ENCODE measurements at regions not wholly inside any gene's neighbourhood (a gene's known extent, or its start where the extent isn't known, plus 50 kb on each side); places are given as distances from the start of the nearest gene placed in this dataset.

DNA sequence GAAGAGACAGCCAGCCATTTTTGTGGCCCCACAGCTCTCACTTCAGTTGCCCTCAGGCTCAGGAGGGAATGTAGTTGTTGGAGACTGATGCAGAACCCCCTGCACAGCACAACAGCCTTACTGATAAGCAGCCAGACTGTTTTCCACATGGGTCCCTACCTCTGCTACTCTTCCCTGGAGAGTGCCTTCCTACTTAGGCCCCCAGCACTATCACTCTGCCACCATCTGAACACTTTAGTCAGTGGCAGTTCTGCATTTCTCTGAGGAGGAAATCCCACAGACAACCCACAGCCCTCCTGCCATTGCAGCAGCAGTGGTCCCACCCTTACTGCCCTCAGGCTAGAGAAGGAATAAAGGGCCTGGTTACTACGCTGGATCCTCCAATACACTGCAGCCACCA lies 61.8 kb upstream of the PTPRD start:
- TF ChIP-seq POLR2A (IDR thresholded peaks at IDR 0.05; ENCODE audit: low read length) (no peak), GATA1 (IDR thresholded peaks at IDR 0.05; ENCODE audit: low read depth, low read length) (no peak)

DNA sequence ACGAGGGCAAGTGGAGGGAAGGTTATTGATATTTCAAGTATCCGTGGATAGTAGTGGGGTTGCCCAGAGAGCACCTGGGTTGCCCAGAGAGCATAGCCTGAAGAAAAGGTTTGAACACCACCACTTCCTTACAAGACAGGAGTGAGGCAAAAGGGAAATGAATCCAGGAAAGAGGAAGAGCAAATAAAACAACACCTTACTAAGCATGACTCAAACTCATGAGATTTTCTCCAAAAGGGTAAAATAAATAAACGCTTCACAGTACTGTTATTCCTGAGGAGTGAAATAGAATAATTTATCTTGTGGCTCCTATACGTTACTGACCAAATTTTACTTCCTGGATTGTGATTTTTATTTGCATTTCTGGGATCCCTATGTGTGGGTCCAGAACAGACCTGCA lies 65.2 kb upstream of the PTPRD start:
- DNase-seq, result no peak
- no peak for TF ChIP-seq POLR2A (IDR thresholded peaks at IDR 0.05; ENCODE audit: low read length)
- no peak for TF ChIP-seq GATA1 (IDR thresholded peaks at IDR 0.05; ENCODE audit: low read depth, low read length)

More for the DNA sequence above, 61.8 kb upstream of the PTPRD start:
- no peak for DNase-seq

DNA sequence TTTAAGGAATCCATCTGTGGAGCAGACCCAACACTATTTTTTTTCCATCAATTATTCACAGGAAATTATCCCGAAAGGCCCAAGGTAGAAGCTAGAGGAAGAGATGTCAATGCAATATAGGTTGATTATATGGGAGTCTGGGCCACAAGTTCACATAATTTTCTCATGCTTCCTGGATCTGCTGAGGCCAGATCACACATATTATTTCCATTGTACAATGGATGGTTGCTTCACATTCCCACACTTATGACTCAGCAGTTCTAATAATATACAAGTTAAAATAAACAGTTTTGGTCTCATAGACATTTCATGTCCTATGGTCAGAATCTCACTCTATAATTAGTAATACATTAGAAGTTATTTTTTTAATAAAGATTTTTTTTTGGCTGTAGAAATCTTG lies 66.0 kb upstream of the PTPRD start:
- DNase-seq, result no peak
- TF ChIP-seq POLR2A (IDR thresholded peaks at IDR 0.05; ENCODE audit: low read length) (no peak), GATA1 (IDR thresholded peaks at IDR 0.05; ENCODE audit: low read depth, low read length) (no peak)

DNA sequence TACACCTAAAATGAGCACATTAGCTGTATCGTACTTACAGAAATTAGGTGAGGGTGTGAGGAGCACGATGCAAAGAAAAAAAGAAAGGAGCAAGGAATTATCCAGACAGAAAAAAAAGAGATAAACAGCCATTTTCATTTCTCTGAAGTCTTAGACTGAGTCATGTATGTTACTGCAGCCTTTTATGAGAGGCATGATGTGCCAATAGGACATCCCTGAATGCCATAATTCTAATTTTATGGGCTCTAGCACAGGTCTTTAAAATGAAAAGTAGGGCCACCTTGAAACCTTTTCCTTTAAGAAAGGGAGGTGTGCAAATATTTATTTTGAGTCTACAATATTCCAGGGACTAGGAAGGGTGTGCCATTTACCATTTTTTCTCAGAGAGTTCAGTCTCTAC lies 74.1 kb upstream of the PTPRD start:
- no peak for DNase-seq
- TF ChIP-seq GATA1 (IDR thresholded peaks at IDR 0.05; ENCODE audit: low read depth, low read length) (no peak), POLR2A (IDR thresholded peaks at IDR 0.05; ENCODE audit: low read length) (no peak)

DNA sequence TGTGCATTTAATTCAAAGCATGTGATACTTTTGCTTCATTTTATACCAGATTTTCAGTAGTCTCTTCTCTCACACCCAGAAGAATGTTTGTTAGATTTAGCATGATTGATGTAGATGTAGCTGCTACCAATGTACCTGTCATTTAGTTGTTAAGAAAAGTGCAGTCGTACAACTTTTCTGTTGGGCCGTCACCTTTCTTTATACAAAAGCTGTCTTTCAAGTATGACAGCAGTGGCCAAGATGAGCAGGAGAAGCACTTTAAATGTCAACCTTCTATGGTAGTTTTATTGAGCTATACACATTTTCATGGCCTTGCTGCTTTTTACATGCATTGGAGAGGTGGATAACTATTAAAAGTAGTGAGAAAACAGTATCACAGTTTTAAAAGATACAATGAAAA lies 77.7 kb upstream of the PTPRD start:
- no peak for DNase-seq
- no peak for TF ChIP-seq GATA1 (IDR thresholded peaks at IDR 0.05; ENCODE audit: low read depth, low read length)
- no peak for TF ChIP-seq POLR2A (IDR thresholded peaks at IDR 0.05; ENCODE audit: low read length)

DNA sequence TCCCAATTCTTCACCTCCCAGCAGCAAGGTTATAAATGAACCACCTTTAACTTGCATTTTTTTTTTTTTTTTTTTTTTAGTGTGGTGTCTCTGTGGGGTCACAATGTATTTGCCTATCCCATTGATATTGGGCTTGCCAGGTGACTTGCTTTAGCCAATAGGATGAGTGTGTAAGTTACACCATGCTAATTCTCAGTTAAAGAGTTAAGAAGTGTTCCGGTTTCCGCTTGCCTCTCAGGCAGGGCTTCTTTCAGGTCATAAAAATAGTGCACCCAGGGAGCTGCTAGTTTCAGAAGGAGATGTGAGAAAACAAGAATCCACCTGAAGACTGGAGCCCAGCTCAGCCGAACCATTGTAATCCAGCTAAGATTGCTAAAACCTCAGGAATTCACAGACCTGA lies 84.2 kb upstream of the PTPRD start:
- no peak for TF ChIP-seq GATA1 (IDR thresholded peaks at IDR 0.05; ENCODE audit: low read depth, low read length)
- TF ChIP-seq POLR2A (IDR thresholded peaks at IDR 0.05; ENCODE audit: low read length), result no peak
- no peak for DNase-seq

DNA sequence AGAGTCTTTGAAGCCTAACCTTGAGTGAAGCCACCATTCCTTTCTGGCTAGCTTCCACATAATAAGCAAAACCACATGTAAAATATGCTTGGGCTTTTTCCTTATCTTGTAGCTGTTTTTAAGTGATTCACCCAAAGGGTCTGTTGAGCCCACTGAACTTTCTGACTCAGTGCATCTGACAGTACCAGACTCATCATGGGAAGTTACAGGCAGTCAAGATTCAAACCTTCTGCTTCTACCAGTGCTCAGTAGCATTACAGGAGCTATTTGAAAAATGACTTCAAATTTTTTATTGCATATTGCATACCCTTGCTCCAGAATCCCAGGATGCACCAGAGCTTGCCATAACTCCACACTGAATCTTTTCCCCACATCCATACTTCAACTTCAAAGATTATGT lies 87.5 kb upstream of the PTPRD start:
- TF ChIP-seq POLR2A (IDR thresholded peaks at IDR 0.05; ENCODE audit: low read length) (no peak), GATA1 (IDR thresholded peaks at IDR 0.05; ENCODE audit: low read depth, low read length) (no peak)
- no peak for DNase-seq

DNA sequence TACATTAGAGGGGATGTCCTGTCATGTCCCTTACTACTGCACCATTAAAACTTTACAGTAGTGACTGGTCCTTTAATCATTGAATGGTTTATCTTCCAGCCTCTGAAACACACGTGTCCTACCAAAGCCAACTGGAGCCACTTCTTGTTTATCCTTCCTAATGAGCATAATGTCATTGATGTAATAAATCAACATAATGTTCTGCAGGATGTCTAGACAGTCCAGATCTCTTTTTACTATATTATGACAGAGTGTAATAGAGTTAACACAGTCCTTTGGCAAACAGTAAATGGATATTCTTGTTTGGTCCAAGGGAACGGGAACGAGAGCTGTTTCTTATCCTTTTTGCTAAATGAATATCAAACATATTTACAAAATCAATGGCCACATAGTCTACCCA lies 88.1 kb upstream of the PTPRD start:
- no peak for DNase-seq
- no peak for TF ChIP-seq GATA1 (IDR thresholded peaks at IDR 0.05; ENCODE audit: low read depth, low read length)

DNA sequence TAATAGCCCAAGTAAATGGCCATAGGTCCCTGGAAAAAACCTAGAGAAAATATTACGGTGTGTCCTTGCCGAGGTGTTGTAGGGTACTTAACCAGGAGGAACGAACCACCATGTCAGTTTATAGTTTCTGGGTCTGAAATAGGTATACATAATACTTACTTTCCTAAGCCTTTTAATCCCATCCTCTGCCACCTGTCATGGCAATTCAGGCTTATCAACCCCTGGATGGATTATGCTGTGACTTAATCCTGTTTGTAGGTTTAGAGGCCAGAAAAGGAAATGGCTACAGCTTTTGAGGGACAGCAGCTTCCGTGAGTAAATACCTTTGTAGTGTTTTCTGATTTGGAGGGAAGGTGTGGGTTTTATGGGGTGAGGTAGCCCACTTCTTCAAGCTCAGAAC lies 89.1 kb upstream of the PTPRD start:
- no peak for DNase-seq
- TF ChIP-seq GATA1 (IDR thresholded peaks at IDR 0.05; ENCODE audit: low read depth, low read length), result no peak
- no peak for TF ChIP-seq POLR2A (IDR thresholded peaks at IDR 0.05; ENCODE audit: low read length)

DNA sequence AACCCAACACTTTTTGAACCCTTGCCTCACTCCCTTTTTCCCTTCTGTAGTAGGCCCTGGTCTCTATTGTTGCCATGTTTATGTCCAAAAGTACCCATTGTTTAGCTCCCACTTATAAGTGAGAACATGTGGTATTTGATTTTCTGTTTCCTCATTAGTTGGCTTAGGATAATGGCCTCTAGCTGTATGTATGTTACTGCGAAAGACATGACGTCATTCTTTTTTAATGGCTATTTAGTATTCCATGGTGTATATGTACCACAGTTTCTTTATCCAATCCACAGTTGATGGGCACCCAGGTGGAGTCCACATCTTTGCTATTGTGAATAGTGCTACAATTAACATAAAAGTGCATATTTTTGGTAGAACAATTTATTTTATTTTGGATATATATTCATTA lies 90.3 kb upstream of the PTPRD start:
- DNase-seq, result no peak
- TF ChIP-seq POLR2A (IDR thresholded peaks at IDR 0.05; ENCODE audit: low read length) (no peak), GATA1 (IDR thresholded peaks at IDR 0.05; ENCODE audit: low read depth, low read length) (no peak)

DNA sequence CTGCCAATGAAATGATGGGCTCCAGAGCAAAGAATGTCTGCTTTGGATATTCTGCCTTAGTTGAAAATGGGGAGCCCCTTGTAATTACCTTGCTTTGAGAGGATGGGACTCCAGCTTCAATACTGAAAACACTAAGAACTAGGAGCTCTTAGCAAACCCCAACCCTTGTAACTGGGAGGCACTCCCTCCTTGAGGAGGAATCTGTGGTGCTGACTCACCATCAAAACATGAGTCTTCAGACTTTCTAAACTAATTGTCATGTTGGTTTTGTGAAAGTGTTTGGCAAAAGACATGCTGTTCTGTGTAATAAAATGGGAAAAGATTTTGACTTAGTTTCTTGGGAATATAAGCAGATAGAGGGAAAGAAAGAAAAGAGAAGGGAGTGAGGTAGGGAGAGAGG lies 91.9 kb upstream of the PTPRD start:
- DNase-seq, result no peak
- TF ChIP-seq POLR2A (IDR thresholded peaks at IDR 0.05; ENCODE audit: low read length) (no peak), GATA1 (IDR thresholded peaks at IDR 0.05; ENCODE audit: low read depth, low read length) (no peak)

DNA sequence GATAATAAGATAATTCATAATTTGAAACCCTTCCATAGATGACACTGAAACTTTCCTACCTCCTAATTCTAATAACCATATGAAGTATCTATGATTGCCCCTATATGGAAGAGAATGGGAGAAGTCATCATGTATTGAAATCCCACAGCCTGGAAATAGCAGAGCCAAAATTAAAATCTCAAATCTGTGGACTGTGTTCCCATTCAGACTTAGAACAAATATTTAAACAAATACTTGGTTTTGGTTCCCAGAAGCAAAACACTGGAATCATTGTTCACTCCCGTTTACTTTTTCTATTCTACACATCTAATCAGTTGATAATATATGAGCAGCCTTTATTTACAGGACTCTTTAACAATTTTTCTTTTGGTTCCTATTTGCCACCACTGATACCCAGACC lies 92.6 kb upstream of the PTPRD start:
- DNase-seq, result no peak
- TF ChIP-seq POLR2A (IDR thresholded peaks at IDR 0.05; ENCODE audit: low read length), result no peak
- TF ChIP-seq GATA1 (IDR thresholded peaks at IDR 0.05; ENCODE audit: low read depth, low read length), result no peak

DNA sequence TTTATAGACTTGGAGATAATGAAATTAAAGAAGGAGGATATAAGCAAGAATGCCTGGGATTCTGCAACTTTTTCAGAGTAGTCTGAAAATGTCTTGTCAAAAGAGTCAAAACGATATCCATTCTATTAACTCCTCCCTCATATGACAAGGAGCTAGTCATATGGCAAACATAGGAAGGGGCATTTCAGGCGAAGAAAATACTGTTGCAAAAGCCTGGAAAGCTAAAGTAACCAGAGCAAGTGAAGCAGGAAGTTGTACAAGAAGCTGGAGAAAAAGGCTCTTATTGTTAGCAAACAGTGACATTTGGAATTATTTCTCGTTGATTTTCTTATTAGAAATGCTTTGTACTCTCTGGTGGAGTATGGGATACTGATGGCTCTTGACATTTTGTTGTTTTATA lies 94.0 kb upstream of the PTPRD start:
- DNase-seq, result no peak
- TF ChIP-seq GATA1 (IDR thresholded peaks at IDR 0.05; ENCODE audit: low read depth, low read length), result no peak

DNA sequence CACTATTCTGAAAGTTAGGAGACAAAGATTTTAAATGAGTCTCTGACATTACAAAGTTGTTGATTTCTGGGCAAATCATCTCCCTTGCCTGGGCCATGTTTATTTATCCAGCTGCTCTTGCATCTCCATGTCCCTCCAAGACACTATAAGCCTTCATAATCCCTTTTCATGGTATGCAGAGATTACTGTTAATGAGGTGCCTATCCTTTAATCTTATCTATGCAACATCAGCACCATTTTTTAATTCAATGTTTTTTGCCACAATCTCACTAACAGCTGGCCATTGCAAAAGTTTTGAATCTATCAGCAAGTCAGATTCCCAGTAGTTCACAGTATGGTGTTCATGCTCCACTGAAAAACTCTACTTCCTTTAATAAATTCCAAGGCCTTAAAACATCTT lies 108.5 kb upstream of the PTPRD start:
- TF ChIP-seq POLR2A (IDR thresholded peaks at IDR 0.05; ENCODE audit: low read length) (no peak), GATA1 (IDR thresholded peaks at IDR 0.05; ENCODE audit: low read depth, low read length) (no peak)
- no peak for DNase-seq

DNA sequence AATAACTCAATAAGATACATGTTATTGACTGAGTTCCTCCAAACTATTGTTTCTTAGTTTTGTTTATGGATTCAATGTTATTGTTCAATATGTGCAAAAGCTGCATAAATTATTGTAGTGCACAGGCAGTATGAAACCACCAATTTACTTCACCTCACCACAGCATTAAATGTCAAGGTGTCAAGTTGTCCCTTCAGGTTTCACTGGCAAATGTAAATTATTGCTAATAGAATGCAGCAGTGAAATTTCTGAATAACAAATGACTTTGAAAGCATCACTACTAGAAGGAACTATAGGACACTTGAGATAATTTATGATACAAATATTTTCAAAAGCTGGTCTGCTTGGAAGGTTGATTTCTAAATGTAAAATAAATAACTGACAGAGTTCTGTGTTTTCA lies 116.4 kb upstream of the PTPRD start:
- no peak for DNase-seq
- no peak for TF ChIP-seq POLR2A (IDR thresholded peaks at IDR 0.05; ENCODE audit: low read length)
- TF ChIP-seq GATA1 (IDR thresholded peaks at IDR 0.05; ENCODE audit: low read depth, low read length), result no peak

DNA sequence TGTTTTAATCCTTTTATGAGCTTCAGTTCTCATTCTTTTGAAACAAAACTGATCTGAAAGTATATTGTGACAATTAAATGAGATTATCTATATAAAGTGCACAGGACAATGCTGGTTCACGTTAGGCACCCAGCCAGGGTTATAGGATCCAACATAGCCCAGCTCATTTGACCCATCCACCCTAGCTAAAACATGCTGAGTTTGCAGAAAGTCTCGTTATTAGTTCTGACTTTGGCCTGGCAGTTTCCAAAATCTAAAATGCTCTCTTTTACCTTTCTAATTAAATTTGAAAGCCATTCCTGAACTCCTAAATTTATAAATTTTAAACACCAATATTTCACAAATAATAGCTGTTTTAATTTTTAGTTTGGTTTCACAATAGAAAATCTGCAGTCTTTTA lies 131.9 kb upstream of the PTPRD start:
- DNase-seq, result no peak
- TF ChIP-seq GATA1 (IDR thresholded peaks at IDR 0.05; ENCODE audit: low read depth, low read length), result no peak
